Effector memory CD4-positive, alpha-beta T cell (primary cell): ENCODE measurements at regions not wholly inside any gene's neighbourhood (a gene's known extent, or its start where the extent isn't known, plus 50 kb on each side); places are given as distances from the start of the nearest gene placed in this dataset.
"Not testable (repeated sequence)": the region's sequence is repeated elsewhere in the genome, so short reads cannot be mapped to it uniquely, and the experiment has no call there.

Experiments
- DNase-seq, 3 donors: peaks; one replicate each; pipeline ENCODE4 v3.0.0-alpha.2; 2020
- H3K27ac ChIP-seq: 2 replicates; pipeline ENCODE4 v1.7.0; 2013; ENCODE audit warnings: mild to moderate bottlenecking, low read length, moderate library complexity; ENCODE audit not compliant: insufficient read depth, poor library complexity, severe bottlenecking
- H3K27me3 ChIP-seq: replicated peaks from 2 replicates; pipeline ENCODE4 v1.7.0; 2013; ENCODE audit warnings: mild to moderate bottlenecking, low read length; ENCODE audit not compliant: insufficient read depth, control insufficient read depth, poor library complexity, severe bottlenecking
- H3K36me3 ChIP-seq: 2 replicates; pipeline ENCODE4 v1.7.0; 2013; ENCODE audit warnings: mild to moderate bottlenecking, low read length, moderate library complexity; ENCODE audit not compliant: control insufficient read depth, insufficient read depth
- H3K4me1 ChIP-seq: 2 replicates; pipeline ENCODE4 v1.7.0; 2013; ENCODE audit warnings: low read length, mild to moderate bottlenecking; ENCODE audit not compliant: control insufficient read depth, insufficient read depth, poor library complexity, severe bottlenecking
- H3K4me3 ChIP-seq: 2 replicates; pipeline ENCODE4 v1.7.0; 2013; ENCODE audit warnings: low read length, low read depth, mild to moderate bottlenecking; ENCODE audit not compliant: insufficient read depth, poor library complexity, severe bottlenecking
- H3K9me3 ChIP-seq: 2 replicates; pipeline ENCODE4 v1.7.0; 2013; ENCODE audit warnings: mild to moderate bottlenecking, low read length, moderate library complexity; ENCODE audit not compliant: control insufficient read depth

GRCh38 chr3:194054016-194054415, 81.9 kb upstream of the HES1 start:
- no peak for DNase-seq
- peaks cover 5% of the 10 kb centered on the region for H3K9me3 ChIP-seq
- no peak overlapping the region for H3K4me3 ChIP-seq
- H3K36me3 ChIP-seq = no peaks in the 10 kb centered on the region
- H3K27ac ChIP-seq = no peak overlapping the region
- H3K27me3 ChIP-seq = peaks cover 6% of the 10 kb centered on the region
- H3K4me1 ChIP-seq = peaks cover 4% of the 10 kb centered on the region

- H3K27ac ChIP-seq = no peak overlapping the region
- H3K36me3 ChIP-seq = no peaks in the 10 kb centered on the region
- peaks cover 6% of the 10 kb centered on the region for H3K27me3 ChIP-seq
- peaks cover 4% of the 10 kb centered on the region for H3K4me1 ChIP-seq
- peaks cover 5% of the 10 kb centered on the region for H3K9me3 ChIP-seq
- no peak overlapping the region for H3K4me3 ChIP-seq
- no peak for DNase-seq
These were observed 81.4 kb upstream of the HES1 start for GRCh38 chr3:194054540-194054939.

GRCh38 chr3:194054961-194055360, 81.0 kb upstream of the HES1 start:
- H3K4me3 ChIP-seq = no peak overlapping the region
- H3K27ac ChIP-seq = no peak overlapping the region
- H3K36me3 ChIP-seq = no peaks in the 10 kb centered on the region
- peaks cover 4% of the 10 kb centered on the region for H3K4me1 ChIP-seq
- peaks cover 5% of the 10 kb centered on the region for H3K9me3 ChIP-seq
- no peak for DNase-seq
- peaks cover 6% of the 10 kb centered on the region for H3K27me3 ChIP-seq

- H3K27me3 ChIP-seq, DNase-seq: not testable (repeated sequence)
These were observed 79.6 kb upstream of the HES1 start for GRCh38 chr3:194056323-194056722.

GRCh38 chr3:194056731-194057415, 79.1 kb upstream of the HES1 start:
- H3K36me3 ChIP-seq = no peaks in the 10 kb centered on the region
- no peaks in the 10 kb centered on the region for H3K9me3 ChIP-seq
- no peak overlapping the region for H3K27ac ChIP-seq
- peaks cover 6% of the 10 kb centered on the region for H3K27me3 ChIP-seq
- no peak overlapping the region for H3K4me3 ChIP-seq
- H3K4me1 ChIP-seq = peaks cover 4% of the 10 kb centered on the region
- no peak for DNase-seq

More at GRCh38 chr3:194056323-194056722, 79.6 kb upstream of the HES1 start:
- H3K4me3 ChIP-seq, H3K27ac ChIP-seq, H3K36me3 ChIP-seq, H3K4me1 ChIP-seq, H3K9me3 ChIP-seq: not testable (repeated sequence)

GRCh38 chr3:194057570-194058188, 78.3 kb upstream of the HES1 start:
- no peaks in the 10 kb centered on the region for H3K36me3 ChIP-seq
- DNase-seq = no peak
- H3K27me3 ChIP-seq = peaks cover 6% of the 10 kb centered on the region
- no peak overlapping the region for H3K27ac ChIP-seq
- no peaks in the 10 kb centered on the region for H3K9me3 ChIP-seq
- H3K4me3 ChIP-seq = no peak overlapping the region
- H3K4me1 ChIP-seq = peaks cover 4% of the 10 kb centered on the region

GRCh38 chr3:194058189-194058571, 77.8 kb upstream of the HES1 start:
- Histone ChIP-seq H3K4me1 (peaks cover 4% of the 10 kb centered on the region), H3K4me3 (no peak overlapping the region), H3K27me3 (peaks cover 6% of the 10 kb centered on the region), H3K9me3 (no peaks in the 10 kb centered on the region), H3K27ac (no peak overlapping the region), H3K36me3 (no peaks in the 10 kb centered on the region)
- no peak for DNase-seq

GRCh38 chr3:194058753-194059152, 77.2 kb upstream of the HES1 start:
- H3K4me1 ChIP-seq = peaks cover 4% of the 10 kb centered on the region
- no peaks in the 10 kb centered on the region for H3K9me3 ChIP-seq
- no peaks in the 10 kb centered on the region for H3K36me3 ChIP-seq
- no peak for DNase-seq
- H3K27ac ChIP-seq = no peak overlapping the region
- H3K27me3 ChIP-seq = peaks cover 6% of the 10 kb centered on the region
- H3K4me3 ChIP-seq = no peak overlapping the region

GRCh38 chr3:194061421-194062030, 74.4 kb upstream of the HES1 start:
- Histone ChIP-seq H3K27ac (no peak overlapping the region), H3K9me3 (no peaks in the 10 kb centered on the region), H3K4me3 (no peak overlapping the region), H3K4me1 (peaks cover 4% of the 10 kb centered on the region), H3K27me3 (peaks cover 6% of the 10 kb centered on the region), H3K36me3 (no peaks in the 10 kb centered on the region)
- no peak for DNase-seq

- Histone ChIP-seq H3K27me3 (no peaks in the 10 kb centered on the region), H3K4me3 (no peak overlapping the region), H3K4me1 (peaks cover 4% of the 10 kb centered on the region), H3K9me3 (no peaks in the 10 kb centered on the region), H3K27ac (no peak overlapping the region), H3K36me3 (no peaks in the 10 kb centered on the region)
- no peak for DNase-seq
These were observed 73.1 kb upstream of the HES1 start for GRCh38 chr3:194062830-194063229.
